ENCODE measurements at regions not wholly inside any gene's neighbourhood (a gene's known extent, or its start where the extent isn't known, plus 50 kb on each side); places are given as distances from the start of the nearest gene placed in this dataset.

DNA sequence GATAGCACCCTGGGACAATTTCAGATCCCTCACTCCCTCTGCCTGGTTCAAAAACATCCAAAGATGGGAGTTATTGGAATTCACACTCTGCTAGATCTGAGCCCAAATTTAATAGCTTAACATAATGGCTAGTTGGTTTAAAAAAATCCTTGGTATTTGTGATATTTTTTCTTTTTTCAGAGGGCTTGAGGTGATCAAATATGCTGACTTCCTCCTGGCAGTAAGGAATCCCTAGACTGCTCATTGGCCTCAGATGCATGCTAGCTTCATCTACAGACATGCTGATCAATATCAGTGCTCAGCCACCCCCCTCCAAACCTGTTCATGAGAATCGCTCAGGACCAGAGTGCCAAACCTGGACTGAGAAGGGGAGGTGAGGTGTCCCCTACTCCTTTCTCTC, 74.7 kb upstream of the PLPP4 start:
- Histone ChIP-seq H3K4ac (ENCODE audit: low read depth, low read length) (no peak overlapping the region), H2BK12ac (ENCODE audit: insufficient read length, low read depth, low read length) (no peak overlapping the region), H2BK120ac (ENCODE audit: low read depth, low read length, poor library complexity, severe bottlenecking) (no peak overlapping the region), H3K27me3 (ENCODE audit: insufficient read depth, low read length) (no peaks in the 10 kb centered on the region), H3K79me2 (ENCODE audit: insufficient read depth, low read length) (no peaks in the 10 kb centered on the region), H3K27ac (ENCODE audit: insufficient read length, low read depth, low read length) (no peak overlapping the region), H4K91ac (ENCODE audit: insufficient read length, low read depth, low read length) (no peak overlapping the region), H4K20me1 (ENCODE audit: control insufficient read depth, insufficient read depth, insufficient read length) (no peaks in the 10 kb centered on the region), H3K18ac (ENCODE audit: insufficient read length, low read depth, low read length) (no peak overlapping the region), H3K4me2 (ENCODE audit: insufficient read depth, insufficient read length, low read length) (no peak overlapping the region), H3T11ph (ENCODE audit: low read length) (no peak overlapping the region), H3K23me2 (ENCODE audit: insufficient read length, low read depth, low read length, poor library complexity, severe bottlenecking) (no peaks in the 10 kb centered on the region), H3K56ac (ENCODE audit: insufficient read length, low read depth, low read length) (no peak overlapping the region), H3K9ac (ENCODE audit: extremely low read depth, insufficient read length, low read length) (no peak overlapping the region), H4K5ac (ENCODE audit: insufficient read length, low read depth, low read length) (no peak overlapping the region), H3K14ac (ENCODE audit: insufficient read depth, low read length) (no peak overlapping the region), H2AFZ (ENCODE audit: low read length) (no peak overlapping the region), H3K79me1 (ENCODE audit: insufficient read depth, low read depth, low read length, poor library complexity, severe bottlenecking) (no peaks in the 10 kb centered on the region), H2AK5ac (ENCODE audit: insufficient read length, low read length) (no peak overlapping the region), H3K9me3 (ENCODE audit: control insufficient read depth, low read depth, low read length) (no peaks in the 10 kb centered on the region), H3K23ac (ENCODE audit: insufficient read length, low read depth, low read length) (no peak overlapping the region), H4K8ac (replicated peaks; ENCODE audit: insufficient read length, low read depth, low read length) (no peak overlapping the region), H3K4me1 (ENCODE audit: insufficient read depth, low read length) (no peaks in the 10 kb centered on the region), H2BK15ac (ENCODE audit: low read depth, low read length) (no peak overlapping the region), H2BK20ac (ENCODE audit: low read depth, low read length, poor library complexity, severe bottlenecking) (no peak overlapping the region), H2BK5ac (ENCODE audit: insufficient read length, low read length) (no peak overlapping the region)
- Mint-ChIP-seq H3K27ac (no peak overlapping the region), H3K27me3 (ENCODE audit: low read depth) (peaks cover 2% of the 10 kb centered on the region), H3K36me3 (ENCODE audit: insufficient read depth in 1 of 3, low read depth in 3 of 3) (peaks cover 0 to 4% (median 2%) of the 10 kb centered on the region in 3 experiments; a peak in 3 of 7 replicates), H3K9me3 (peaks cover 4 to 15% of the 10 kb centered on the region in 2 experiments; a peak in 3 of 5 replicates), H3K4me1 (0 out of 4 replicates have a peak, but pooled peaks cover 0 to 4% of the 10 kb centered on the region in 2 experiments), H3K4me3 (no peak overlapping the region)
- WGBS (ENCODE audit: extremely low coverage, insufficient read length, low lambda C conversion rate) = no CpG with 5 or more reads among the region's 1 CpG
- DNase-seq = no peak
- no peak for TF ChIP-seq CTCF (conservative IDR thresholded peaks at IDR 0.05)

Measured in H9 (cell line).